SK-N-MC (cell line): ENCODE measurements at regions not wholly inside any gene's neighbourhood (a gene's known extent, or its start where the extent isn't known, plus 50 kb on each side); places are given as distances from the start of the nearest gene placed in this dataset.

Experiments
- EZH2 ChIP-seq: fragments of 200-600 bp; sonication (generic); IDR thresholded peaks from one replicate; pipeline ENCODE4 v1.6.1; 2017; ENCODE audit warnings: antibody characterized with exemption
- POLR2AphosphoS5 ChIP-seq: IDR thresholded peaks from 2 replicates; pipeline ENCODE4 v1.6.1; 2012; ENCODE audit warnings: mild to moderate bottlenecking, low read depth, low read length, borderline replicate concordance

DNA sequence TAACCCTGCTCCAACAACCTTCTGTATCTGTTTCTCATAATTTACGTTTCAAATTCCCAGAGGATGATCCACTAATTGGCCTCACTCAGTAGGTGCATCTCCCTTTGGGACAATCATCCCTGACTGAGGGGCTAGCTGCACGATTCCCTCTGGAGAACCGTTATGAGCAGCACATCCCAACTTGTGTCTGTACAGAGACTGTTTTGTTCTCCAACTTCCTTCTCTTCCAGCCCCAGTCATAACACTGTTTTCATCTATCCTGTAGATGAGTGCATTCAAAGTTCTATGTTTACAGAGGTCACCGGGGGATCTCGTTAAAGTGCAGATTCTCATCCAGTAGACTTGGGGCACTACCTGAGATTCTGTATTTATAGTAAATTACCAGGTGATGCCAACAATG is 187.2 kb downstream of the REEP3 start:
- TF ChIP-seq EZH2 (no peak), POLR2AphosphoS5 (no peak)
